Stimulated activated CD8-positive, alpha-beta memory T cell treated with anti-CD3 and anti-CD28 coated beads, Interleukin-4, amount 100 ng/mL, for 24 hours (primary cell): ENCODE measurements at regions not wholly inside any gene's neighbourhood (a gene's known extent, or its start where the extent isn't known, plus 50 kb on each side); places are given as distances from the start of the nearest gene placed in this dataset.
"Not testable (repeated sequence)": the region's sequence is repeated elsewhere in the genome, so short reads cannot be mapped to it uniquely, and the experiment has no call there.

Source experiments
- DNase-seq: peaks from one replicate; pipeline ENCODE4 v3.0.0-alpha.2; 2020; ENCODE audit warnings: low read depth

- no peak for DNase-seq
Measured at GRCh38 chr5:106127341-106127781, 1543.4 kb downstream of the EFNA5 start.

DNA sequence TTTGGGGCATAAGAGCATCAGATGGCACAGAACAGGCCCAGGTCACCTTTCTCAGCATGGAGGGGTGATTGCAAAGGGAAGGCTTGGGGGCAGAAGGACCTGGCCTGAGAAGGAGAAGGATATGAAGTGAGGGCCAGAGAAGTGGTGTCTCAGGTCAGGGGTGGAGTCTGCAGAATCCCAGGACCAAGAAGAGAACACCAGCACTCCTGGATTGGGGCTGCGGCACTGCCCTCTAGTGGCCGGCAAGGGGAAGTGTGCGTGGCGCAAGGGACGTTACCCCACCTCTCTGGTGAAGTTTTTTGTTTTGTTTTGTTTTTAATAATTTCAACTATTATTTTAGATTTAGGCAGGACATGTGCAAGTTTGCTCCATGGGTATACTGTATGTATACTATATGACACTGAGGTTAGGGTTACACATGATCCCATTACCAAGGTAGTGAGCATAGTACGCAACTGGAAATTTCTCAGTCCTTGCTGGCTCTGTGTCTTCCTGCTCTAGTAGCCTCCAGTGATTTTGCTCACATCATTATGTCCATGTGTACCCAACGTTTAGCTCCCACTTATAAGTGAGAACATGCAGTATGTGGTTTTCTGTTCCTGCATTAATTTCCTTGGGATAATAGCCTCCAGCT lies 1548.6 kb downstream of the EFNA5 start:
- DNase-seq, result no peak

- no peak for DNase-seq
Measured at GRCh38 chr5:106116682-106117081, 1554.1 kb downstream of the EFNA5 start.

GRCh38 chr5:106113922-106114321 lies 1556.8 kb downstream of the EFNA5 start:
- DNase-seq, result no peak

DNA sequence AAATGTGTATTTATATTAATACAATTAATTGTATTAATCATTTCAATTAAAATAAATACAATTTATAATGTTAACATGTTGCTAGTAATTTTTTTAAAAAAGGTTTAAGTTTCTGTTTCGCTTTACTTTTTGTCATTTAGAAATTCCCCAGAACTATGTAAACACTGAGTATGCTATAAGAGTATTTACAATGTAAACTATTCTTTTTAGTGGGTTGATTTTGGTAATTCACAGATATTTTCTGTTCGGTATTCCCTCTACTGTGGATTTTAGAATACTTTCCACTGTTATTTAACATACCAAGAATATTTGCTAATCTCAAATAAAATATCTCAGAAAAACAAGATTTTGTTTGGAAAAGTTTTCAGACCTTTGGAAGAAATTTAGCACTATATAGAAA lies 1564.4 kb downstream of the EFNA5 start:
- DNase-seq, result no peak

DNA sequence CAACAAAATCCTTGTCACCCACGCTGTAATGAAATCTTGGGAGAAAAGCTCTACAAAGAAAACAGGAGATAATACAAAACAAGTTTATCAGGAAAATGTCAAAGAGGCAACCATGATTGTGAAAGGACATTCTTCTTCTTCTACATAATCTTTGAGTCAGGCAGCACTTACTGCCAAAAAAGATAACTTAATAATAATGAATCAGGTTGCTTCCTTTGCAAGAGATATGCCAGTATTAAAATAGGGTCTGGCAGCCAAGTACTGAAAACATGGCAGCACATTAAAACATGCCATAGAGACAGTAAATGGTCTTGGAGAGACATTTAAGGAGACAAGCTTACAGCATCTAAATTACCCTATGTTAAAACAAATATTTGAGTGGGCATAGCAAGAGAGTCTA lies 1573.4 kb downstream of the EFNA5 start:
- no peak for DNase-seq

DNA sequence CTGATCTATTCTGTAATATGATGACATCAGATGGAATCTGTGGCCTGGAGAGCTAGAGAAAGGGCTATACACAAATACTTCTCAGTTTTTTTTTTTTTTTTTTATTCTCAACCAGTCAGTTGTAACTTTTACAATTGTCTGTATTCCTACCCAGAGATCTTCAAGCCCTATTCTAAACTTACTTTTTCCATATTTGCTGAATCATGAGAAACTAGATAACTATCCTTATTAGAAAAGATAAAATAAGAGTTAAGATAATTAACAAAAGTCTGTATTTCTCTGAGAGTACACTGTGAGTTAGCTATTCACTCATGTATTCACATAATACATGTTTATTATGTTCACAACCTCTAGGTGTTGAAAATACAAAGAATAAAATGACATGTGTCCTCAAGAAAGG lies 1575.9 kb downstream of the EFNA5 start:
- no peak for DNase-seq

- no peak for DNase-seq
Measured at GRCh38 chr5:106094204-106094607, 1576.5 kb downstream of the EFNA5 start.

- no peak for DNase-seq
Measured at GRCh38 chr5:106093134-106093533, 1577.6 kb downstream of the EFNA5 start.

GRCh38 chr5:106092455-106092854 lies 1578.3 kb downstream of the EFNA5 start:
- no peak for DNase-seq

GRCh38 chr5:106089073-106089472 lies 1581.7 kb downstream of the EFNA5 start:
- DNase-seq, result no peak

DNA sequence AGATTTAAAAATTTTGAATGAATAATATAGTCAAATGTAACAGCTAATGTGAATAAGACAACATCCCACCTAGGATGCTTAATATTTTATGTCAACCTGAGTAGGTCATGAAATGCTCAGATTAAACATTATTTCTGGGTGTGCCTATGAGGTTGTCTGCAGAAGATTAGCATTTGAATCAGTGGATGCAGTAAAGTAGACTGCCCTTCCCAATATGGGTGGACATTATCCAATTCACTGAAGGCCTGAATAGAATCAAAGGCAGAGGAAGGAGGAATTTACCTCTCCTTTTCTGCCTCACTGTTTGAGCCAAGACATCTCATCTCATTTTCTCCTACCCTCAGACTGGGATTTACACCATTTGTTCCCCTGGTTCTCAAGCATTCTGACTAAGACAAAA lies 1582.3 kb downstream of the EFNA5 start:
- DNase-seq, result no peak

DNA sequence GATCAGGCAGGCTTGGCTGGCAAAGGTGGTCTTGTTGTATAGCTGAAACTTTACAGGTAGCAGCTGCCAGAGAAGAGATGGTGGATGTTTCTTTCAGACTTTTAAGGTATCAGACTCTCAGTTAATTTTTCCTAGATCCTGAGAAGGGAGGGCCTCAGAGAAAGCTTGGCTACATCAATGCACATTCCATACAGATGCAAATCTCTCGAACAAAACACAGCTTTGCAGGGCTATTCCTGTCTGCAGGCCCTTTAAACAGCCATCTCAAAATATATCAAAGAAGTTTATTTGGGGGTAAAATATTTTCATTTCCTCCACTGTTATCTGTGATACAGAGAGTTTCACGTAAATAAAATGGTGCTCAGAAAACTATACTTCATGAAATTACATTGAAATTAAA lies 1584.4 kb downstream of the EFNA5 start:
- no peak for DNase-seq

GRCh38 chr5:106085556-106085955 lies 1585.2 kb downstream of the EFNA5 start:
- no peak for DNase-seq

DNA sequence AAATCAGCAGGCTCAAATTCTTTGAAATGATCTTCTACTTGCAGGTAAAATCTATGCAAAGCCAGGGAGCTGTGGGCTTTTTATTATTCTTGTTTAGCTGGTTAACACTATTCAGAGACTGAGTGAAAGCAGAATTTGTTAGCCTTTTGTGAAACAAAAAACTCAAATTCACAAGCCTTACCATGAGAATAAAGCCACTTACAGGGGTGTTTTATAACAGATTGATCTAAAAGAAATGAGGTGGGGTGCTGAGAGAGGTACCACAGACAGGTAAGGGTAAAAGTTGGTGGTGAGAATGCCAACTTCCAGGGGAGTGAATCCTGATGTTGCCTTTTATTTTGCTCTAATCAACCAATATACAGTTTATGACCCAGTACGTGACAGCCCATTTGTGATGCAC lies 1585.6 kb downstream of the EFNA5 start:
- no peak for DNase-seq

- no peak for DNase-seq
Measured at GRCh38 chr5:106080535-106080934, 1590.2 kb downstream of the EFNA5 start.

- DNase-seq, result no peak
Measured at GRCh38 chr5:106076655-106077054, 1594.1 kb downstream of the EFNA5 start.

GRCh38 chr5:106072208-106072607 lies 1598.5 kb downstream of the EFNA5 start:
- no peak for DNase-seq

GRCh38 chr5:106047341-106047740 lies 1623.4 kb downstream of the EFNA5 start:
- DNase-seq, result no peak

- DNase-seq, result not testable (repeated sequence)
Measured at GRCh38 chr5:106032069-106032468, 1638.7 kb downstream of the EFNA5 start.

GRCh38 chr5:106028314-106028713 lies 1642.4 kb downstream of the EFNA5 start:
- DNase-seq, result no peak

- DNase-seq, result no peak
Measured at GRCh38 chr5:106020894-106021293, 1649.8 kb downstream of the EFNA5 start.

DNA sequence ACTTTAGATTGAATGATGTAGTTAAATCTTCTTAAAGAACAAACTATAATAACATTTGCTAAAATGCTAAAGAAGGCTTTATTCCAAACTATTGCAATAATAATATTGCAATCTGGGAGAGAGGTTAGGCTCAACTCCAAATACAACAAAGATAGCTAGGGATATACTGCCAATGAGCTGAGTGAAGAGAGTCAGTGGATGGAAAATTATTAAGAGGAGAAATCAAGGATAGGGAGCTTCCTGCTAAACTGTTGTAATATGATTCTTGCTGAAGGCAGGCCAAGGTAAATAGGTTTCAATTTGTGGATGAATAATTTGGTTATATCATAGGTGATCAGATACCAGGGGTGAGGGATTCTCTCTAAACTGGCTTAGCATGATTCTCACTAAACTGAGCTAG lies 1651.5 kb downstream of the EFNA5 start:
- no peak for DNase-seq

DNA sequence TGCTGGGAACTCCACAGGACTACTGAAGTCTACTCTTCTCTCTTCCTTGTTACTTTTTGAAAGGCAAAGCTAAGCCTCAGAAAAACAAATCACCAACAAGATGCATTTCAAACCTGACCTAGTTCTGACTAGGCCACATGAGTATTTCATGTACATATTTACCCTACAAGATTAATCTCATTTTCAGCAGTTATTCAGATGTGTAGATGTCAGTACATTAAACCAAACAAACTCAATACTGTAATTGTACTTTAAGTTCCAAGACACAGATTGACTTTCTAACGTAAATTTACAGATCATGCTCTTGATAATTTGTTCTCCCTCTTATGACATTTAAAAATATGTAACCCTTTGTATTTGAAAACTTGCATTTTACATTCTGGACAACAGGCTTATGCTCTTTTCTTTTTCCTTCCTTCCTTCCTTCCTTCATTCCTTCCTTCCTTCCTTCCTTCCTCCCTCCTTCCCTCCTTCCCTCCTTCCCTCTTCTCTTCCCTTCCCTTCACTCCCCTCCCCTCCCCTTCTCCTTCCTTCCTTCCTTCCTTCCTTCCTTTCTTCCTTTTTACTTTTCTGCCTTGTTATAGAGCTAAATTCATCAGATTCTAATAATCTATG lies 1653.4 kb downstream of the EFNA5 start:
- DNase-seq, result no peak
